ENCODE measurements at regions not wholly inside any gene's neighbourhood (a gene's known extent, or its start where the extent isn't known, plus 50 kb on each side); places are given as distances from the start of the nearest gene placed in this dataset.

DNA sequence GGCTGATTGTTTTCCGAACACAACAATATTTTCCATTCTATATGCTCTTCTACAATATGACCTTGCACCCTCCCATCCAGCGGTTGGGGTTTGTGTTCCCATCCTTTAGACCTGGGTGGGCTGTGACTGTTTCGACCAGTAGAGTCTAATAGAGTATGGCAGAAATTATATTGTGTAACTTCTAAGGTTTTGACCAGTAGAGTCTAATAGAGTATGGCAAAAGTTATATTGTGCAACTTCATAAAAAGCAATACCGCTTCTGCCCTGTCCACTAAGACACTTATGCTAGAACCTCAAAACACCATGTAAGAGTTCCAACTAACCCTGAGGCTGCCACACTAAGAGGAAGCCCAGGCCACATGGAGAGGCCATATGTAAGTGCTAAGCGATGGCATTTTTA, 719.7 kb upstream of the TBX3 start:
- H3K27me3 Mint-ChIP-seq = no peaks in the 10 kb centered on the region
- H3K27ac Mint-ChIP-seq = no peak overlapping the region
- no peak overlapping the region for H3K4me3 Mint-ChIP-seq

DNA sequence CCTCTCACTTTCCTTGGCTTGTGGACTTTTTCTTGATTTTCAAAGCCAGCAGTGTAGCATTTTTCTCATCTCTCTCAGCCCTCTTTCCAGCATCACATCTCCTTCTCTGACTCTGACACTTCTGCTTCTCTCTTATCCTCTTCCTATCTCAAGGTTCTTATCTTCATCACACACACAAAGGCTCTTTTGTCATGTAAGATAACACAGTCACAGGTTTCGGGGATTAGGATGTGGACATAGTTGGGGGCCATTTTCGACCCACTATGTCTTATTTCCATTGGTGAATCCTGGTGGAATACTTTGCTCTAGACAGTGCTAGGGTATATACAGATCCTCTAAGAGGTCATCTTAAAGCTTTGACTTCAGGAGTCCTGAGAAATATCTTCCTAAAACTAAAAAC, 719.3 kb upstream of the TBX3 start:
- Mint-ChIP-seq H3K9me3 (peaks cover 4% of the 10 kb centered on the region), H3K27me3 (no peaks in the 10 kb centered on the region), H3K4me3 (no peak overlapping the region), H3K4me1 (no peaks in the 10 kb centered on the region), H3K27ac (no peak overlapping the region), H3K36me3 (no peaks in the 10 kb centered on the region)
- DNase-seq = no peak

More for the DNA sequence above, 719.7 kb upstream of the TBX3 start:
- Mint-ChIP-seq H3K4me1 (no peaks in the 10 kb centered on the region), H3K9me3 (peaks cover 6% of the 10 kb centered on the region), H3K36me3 (no peaks in the 10 kb centered on the region)
- DNase-seq = no peak

GRCh38 chr12:115402443-115403180, 718.6 kb upstream of the TBX3 start:
- Mint-ChIP-seq H3K4me3 (no peak overlapping the region), H3K36me3 (no peaks in the 10 kb centered on the region), H3K4me1 (no peaks in the 10 kb centered on the region), H3K27ac (no peak overlapping the region), H3K27me3 (no peaks in the 10 kb centered on the region), H3K9me3 (peaks cover 4% of the 10 kb centered on the region)
- DNase-seq = no peak

- H3K36me3 Mint-ChIP-seq = no peaks in the 10 kb centered on the region
- H3K27me3 Mint-ChIP-seq = no peaks in the 10 kb centered on the region
- H3K9me3 Mint-ChIP-seq = peaks cover 4% of the 10 kb centered on the region
- H3K4me1 Mint-ChIP-seq = no peaks in the 10 kb centered on the region
- no peak overlapping the region for H3K4me3 Mint-ChIP-seq
- H3K27ac Mint-ChIP-seq = no peak overlapping the region
- no peak for DNase-seq
Measured at GRCh38 chr12:115401761-115402160, 717.8 kb upstream of the TBX3 start.

DNA sequence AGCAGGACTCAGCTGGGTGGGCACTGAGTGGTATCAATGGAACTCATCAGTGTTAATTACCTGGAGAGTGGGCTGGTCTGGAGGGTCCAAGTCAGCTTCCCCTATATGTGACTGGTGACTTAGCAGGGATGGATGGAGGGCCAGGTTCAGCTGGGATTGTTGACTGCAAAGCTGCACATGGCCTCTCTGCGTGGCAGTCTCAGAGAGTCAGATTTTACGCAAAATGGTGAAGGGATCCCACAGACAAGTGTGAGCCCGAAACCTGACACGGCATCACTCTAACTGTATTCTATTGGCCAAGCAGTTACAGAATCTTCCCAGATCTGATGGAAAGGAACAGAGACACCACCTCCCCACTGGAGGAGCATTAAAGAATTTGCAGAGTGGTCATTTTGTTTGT, 716.0 kb upstream of the TBX3 start:
- Mint-ChIP-seq H3K27ac (no peak overlapping the region), H3K36me3 (no peaks in the 10 kb centered on the region)

DNA sequence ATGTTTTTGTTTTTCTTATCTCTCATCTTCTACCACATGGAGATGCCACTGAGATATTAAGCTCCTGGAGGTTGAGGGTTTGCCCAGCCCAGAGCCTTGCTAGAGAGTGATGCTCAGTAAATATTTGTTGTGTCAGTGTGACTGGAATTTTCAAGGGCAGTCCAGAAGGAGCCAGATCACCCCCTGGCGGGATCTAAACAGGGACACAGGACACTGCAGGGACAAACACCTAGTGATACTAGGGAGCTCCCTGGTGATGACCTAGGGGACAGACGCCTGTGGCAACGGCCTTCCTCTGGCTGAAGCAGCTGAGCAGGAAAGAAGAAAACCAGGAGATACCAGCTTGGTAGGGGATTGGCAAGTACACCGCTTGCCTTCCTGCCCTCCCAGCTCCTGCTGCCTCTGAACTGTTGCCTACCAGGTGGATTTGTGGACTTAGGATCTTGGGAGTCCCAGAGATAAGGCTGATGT, 714.4 kb upstream of the TBX3 start:
- Mint-ChIP-seq H3K36me3 (no peaks in the 10 kb centered on the region), H3K27me3 (no peaks in the 10 kb centered on the region), H3K9me3 (peaks cover 8% of the 10 kb centered on the region), H3K4me3 (no peak overlapping the region), H3K4me1 (no peaks in the 10 kb centered on the region), H3K27ac (no peak overlapping the region)
- no peak for DNase-seq

More for the DNA sequence above, 716.0 kb upstream of the TBX3 start:
- Mint-ChIP-seq H3K4me1 (no peaks in the 10 kb centered on the region), H3K9me3 (peaks cover 6% of the 10 kb centered on the region), H3K27me3 (no peaks in the 10 kb centered on the region), H3K4me3 (no peak overlapping the region)
- no peak for DNase-seq

GRCh38 chr12:115396567-115396966, 712.6 kb upstream of the TBX3 start:
- H3K4me3 Mint-ChIP-seq = no peak overlapping the region
- H3K36me3 Mint-ChIP-seq = no peaks in the 10 kb centered on the region
- H3K27me3 Mint-ChIP-seq = no peaks in the 10 kb centered on the region
- H3K9me3 Mint-ChIP-seq = peaks cover 8% of the 10 kb centered on the region
- no peak for DNase-seq
- no peaks in the 10 kb centered on the region for H3K4me1 Mint-ChIP-seq
- no peak overlapping the region for H3K27ac Mint-ChIP-seq

DNA sequence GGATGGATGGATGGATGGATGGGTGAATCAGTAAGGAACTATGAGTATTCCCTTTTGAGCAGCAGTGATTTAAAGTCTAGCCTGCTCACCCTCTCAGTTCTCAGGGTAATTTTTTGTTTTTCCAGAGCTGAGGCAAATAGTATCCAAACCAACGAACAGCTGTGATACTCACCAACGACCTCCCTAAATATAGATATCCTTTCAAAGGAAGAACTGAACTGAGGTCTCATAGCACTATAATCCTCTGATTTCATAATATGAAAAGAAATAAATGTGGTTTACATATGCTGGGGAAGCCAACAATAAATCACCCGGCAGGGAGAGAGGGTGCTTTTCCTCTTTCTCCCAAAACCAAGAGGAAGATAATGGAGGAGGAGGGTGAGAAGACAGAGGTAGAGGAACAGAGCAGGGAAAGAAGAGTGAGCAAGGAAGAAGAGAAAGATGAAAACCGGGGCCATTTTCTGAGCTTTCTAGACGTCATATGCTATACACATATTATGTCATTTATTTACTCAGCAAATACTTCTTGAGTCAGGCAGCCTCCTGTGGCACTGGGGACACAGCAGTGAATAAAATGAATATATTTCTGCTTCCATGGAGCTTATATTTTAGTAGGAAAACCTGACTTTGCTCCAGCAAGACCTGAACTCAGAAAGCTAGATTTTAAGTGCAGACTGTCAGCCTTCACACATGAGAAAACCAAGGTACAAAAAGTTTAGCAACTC, 710.7 kb upstream of the TBX3 start:
- H3K4me3 Mint-ChIP-seq = no peak overlapping the region
- no peak overlapping the region for H3K27ac Mint-ChIP-seq
- no peaks in the 10 kb centered on the region for H3K27me3 Mint-ChIP-seq
- no peaks in the 10 kb centered on the region for H3K4me1 Mint-ChIP-seq
- peaks cover 11% of the 10 kb centered on the region for H3K9me3 Mint-ChIP-seq
- no peak for DNase-seq
- H3K36me3 Mint-ChIP-seq = no peaks in the 10 kb centered on the region

DNA sequence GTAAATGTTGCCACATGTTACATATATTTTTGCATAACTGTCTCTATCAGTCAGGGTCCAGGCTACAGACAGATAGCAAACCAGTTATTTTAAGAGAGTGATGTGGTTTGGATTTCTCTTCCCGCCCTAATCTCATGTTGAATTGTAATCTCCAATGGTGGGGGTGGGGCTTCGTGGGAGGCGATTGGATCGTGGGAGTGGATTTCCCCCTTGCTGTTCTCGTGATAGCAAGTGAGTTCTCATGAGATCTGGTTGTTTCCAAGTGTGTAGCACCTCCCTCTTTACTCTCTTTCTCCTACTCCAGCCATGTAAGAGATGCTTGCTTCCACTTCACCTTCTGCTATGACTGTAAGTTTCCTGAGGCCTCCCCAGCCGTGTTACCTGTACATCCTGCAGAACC, 704.2 kb upstream of the TBX3 start:
- no peaks in the 10 kb centered on the region for H3K4me1 Mint-ChIP-seq
- no peak overlapping the region for H3K4me3 Mint-ChIP-seq
- no peak for DNase-seq
- H3K27ac Mint-ChIP-seq = no peak overlapping the region
- peaks cover 5% of the 10 kb centered on the region for H3K9me3 Mint-ChIP-seq
- H3K36me3 Mint-ChIP-seq = no peaks in the 10 kb centered on the region
- no peaks in the 10 kb centered on the region for H3K27me3 Mint-ChIP-seq

DNA sequence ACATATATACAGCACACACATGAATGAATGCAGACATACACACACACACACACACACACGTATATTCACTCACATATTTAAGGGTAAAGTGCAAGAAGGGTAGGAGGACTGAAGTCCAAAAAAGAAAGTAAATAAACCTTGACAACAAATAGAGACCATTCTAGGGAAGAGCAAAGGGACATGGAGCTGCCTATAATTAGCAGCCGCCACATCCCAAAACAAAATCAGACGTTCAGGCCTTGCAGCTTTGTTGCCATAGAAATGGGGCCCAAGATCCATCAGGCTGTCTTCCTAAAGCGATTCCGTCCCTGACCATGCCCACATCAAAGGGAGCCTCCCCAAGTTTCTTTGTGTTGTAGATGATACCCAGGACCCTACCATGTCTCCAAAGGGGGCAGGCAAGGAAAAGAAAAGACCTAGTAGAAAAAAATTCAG, 703.5 kb upstream of the TBX3 start:
- no peak overlapping the region for H3K4me3 Mint-ChIP-seq
- no peak overlapping the region for H3K27ac Mint-ChIP-seq
- no peaks in the 10 kb centered on the region for H3K27me3 Mint-ChIP-seq
- DNase-seq = no peak
- H3K9me3 Mint-ChIP-seq = peaks cover 5% of the 10 kb centered on the region
- H3K36me3 Mint-ChIP-seq = no peaks in the 10 kb centered on the region
- H3K4me1 Mint-ChIP-seq = no peaks in the 10 kb centered on the region

DNA sequence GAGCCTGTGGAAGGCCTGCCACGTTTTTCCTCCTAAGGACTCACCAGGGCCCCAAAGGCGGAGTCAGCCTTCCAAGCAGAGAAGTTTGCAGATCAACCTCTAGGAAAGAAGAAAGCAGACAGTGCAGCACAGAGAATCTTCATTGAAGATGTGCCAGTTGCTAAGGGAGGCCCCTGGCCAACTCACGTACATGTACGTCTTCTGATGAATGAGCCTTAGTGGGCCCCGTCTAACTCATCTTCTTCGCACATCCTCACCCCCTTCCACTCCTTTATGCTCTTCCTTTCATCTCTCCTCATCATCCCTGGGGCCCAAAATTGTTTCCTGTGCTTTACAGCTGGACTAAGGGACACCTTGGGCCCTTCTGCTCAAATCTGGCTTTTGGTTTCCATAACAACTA, 703.0 kb upstream of the TBX3 start:
- H3K27me3 Mint-ChIP-seq = no peaks in the 10 kb centered on the region
- H3K9me3 Mint-ChIP-seq = peaks cover 3% of the 10 kb centered on the region
- H3K4me1 Mint-ChIP-seq = no peaks in the 10 kb centered on the region

DNA sequence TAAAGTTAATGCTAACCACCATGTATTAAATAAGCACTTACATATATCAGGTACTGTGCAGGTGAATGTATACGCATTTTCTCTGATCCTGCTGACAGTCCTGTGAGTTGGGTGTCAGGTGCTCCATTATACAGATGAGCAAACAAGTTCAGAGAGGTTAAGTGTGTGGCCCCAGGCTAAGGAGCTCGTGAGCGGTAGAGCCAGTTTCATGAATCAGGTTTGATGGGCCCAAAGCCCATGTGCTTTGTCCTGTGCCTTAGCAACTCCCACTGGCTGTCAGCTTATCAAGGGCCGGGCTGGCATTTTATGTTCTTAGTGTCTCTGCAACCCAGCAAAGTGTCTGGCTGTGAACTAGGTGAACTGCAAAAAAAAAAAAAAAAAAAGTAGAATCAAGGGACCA, 701.2 kb upstream of the TBX3 start:
- Mint-ChIP-seq H3K36me3 (no peaks in the 10 kb centered on the region), H3K4me3 (no peak overlapping the region), H3K4me1 (no peaks in the 10 kb centered on the region), H3K9me3 (peaks cover 2% of the 10 kb centered on the region), H3K27ac (no peak overlapping the region), H3K27me3 (peaks cover 5% of the 10 kb centered on the region)
- DNase-seq = no peak

More for the DNA sequence above, 703.0 kb upstream of the TBX3 start:
- DNase-seq = no peak
- no peak overlapping the region for H3K4me3 Mint-ChIP-seq
- H3K27ac Mint-ChIP-seq = no peak overlapping the region
- H3K36me3 Mint-ChIP-seq = no peaks in the 10 kb centered on the region

- DNase-seq = no peak
- peaks cover 8% of the 10 kb centered on the region for H3K27me3 Mint-ChIP-seq
- no peaks in the 10 kb centered on the region for H3K4me1 Mint-ChIP-seq
- H3K36me3 Mint-ChIP-seq = no peaks in the 10 kb centered on the region
- H3K27ac Mint-ChIP-seq = no peak overlapping the region
- no peak overlapping the region for H3K4me3 Mint-ChIP-seq
- peaks cover 2% of the 10 kb centered on the region for H3K9me3 Mint-ChIP-seq
Measured at GRCh38 chr12:115384391-115384790, 700.4 kb upstream of the TBX3 start.

- H3K36me3 Mint-ChIP-seq = no peaks in the 10 kb centered on the region
Measured at GRCh38 chr12:115383668-115384067, 699.7 kb upstream of the TBX3 start.

GRCh38 chr12:115382681-115383080, 698.7 kb upstream of the TBX3 start:
- Mint-ChIP-seq H3K9me3 (peaks cover 2% of the 10 kb centered on the region), H3K4me3 (no peak overlapping the region), H3K27me3 (peaks cover 9% of the 10 kb centered on the region), H3K27ac (no peak overlapping the region), H3K4me1 (no peaks in the 10 kb centered on the region), H3K36me3 (no peaks in the 10 kb centered on the region)
- no peak for DNase-seq

More at GRCh38 chr12:115383668-115384067, 699.7 kb upstream of the TBX3 start:
- Mint-ChIP-seq H3K27me3 (peaks cover 9% of the 10 kb centered on the region), H3K4me3 (no peak overlapping the region), H3K27ac (no peak overlapping the region), H3K9me3 (peaks cover 2% of the 10 kb centered on the region), H3K4me1 (no peaks in the 10 kb centered on the region)
- no peak for DNase-seq
